ENCODE measurements at regions not wholly inside any gene's neighbourhood (a gene's known extent, or its start where the extent isn't known, plus 50 kb on each side); places are given as distances from the start of the nearest gene placed in this dataset.
"Not testable (repeated sequence)": the region's sequence is repeated elsewhere in the genome, so short reads cannot be mapped to it uniquely, and the experiment has no call there.

- TF ChIP-seq, protein P1, sequence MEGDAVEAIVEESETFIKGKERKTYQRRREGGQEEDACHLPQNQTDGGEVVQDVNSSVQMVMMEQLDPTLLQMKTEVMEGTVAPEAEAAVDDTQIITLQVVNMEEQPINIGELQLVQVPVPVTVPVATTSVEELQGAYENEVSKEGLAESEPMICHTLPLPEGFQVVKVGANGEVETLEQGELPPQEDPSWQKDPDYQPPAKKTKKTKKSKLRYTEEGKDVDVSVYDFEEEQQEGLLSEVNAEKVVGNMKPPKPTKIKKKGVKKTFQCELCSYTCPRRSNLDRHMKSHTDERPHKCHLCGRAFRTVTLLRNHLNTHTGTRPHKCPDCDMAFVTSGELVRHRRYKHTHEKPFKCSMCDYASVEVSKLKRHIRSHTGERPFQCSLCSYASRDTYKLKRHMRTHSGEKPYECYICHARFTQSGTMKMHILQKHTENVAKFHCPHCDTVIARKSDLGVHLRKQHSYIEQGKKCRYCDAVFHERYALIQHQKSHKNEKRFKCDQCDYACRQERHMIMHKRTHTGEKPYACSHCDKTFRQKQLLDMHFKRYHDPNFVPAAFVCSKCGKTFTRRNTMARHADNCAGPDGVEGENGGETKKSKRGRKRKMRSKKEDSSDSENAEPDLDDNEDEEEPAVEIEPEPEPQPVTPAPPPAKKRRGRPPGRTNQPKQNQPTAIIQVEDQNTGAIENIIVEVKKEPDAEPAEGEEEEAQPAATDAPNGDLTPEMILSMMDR (IDR thresholded peaks at IDR 0.05) = no peak
- H3K27me3 ChIP-seq = no peaks in the 10 kb centered on the region
- ATAC-seq (no peak), DNase-seq (no peak)
- no peak overlapping the region for H3K27ac ChIP-seq
- intact Hi-C loops (cut with DNase I) = no loop called here
- H3K36me3 ChIP-seq = no peaks in the 10 kb centered on the region
- no peaks in the 10 kb centered on the region for H3K4me1 ChIP-seq
- H3K9me3 ChIP-seq = no peaks in the 10 kb centered on the region
- H3K4me3 ChIP-seq = no peak overlapping the region
These were observed 252.7 kb upstream of the GALNT5 start for GRCh38 chr2:157004789-157005188.

- TF ChIP-seq, protein P1 (IDR thresholded peaks at IDR 0.05) = no peak
- H3K27ac ChIP-seq = no peak overlapping the region
- no peaks in the 10 kb centered on the region for H3K4me1 ChIP-seq
- intact Hi-C loops (cut with DNase I) = no loop called here
- no peak for DNase-seq
- no peak for ATAC-seq
- H3K36me3 ChIP-seq = no peaks in the 10 kb centered on the region
- H3K4me3 ChIP-seq = no peak overlapping the region
- H3K27me3 ChIP-seq = no peaks in the 10 kb centered on the region
- H3K9me3 ChIP-seq = no peaks in the 10 kb centered on the region
These were observed 242.4 kb upstream of the GALNT5 start for GRCh38 chr2:157015015-157015575.

GRCh38 chr2:157023264-157023663, 234.2 kb upstream of the GALNT5 start:
- H3K4me3 ChIP-seq; intact Hi-C loops (cut with DNase I); H3K9me3 ChIP-seq; H3K36me3 ChIP-seq; ATAC-seq; H3K27ac ChIP-seq; H3K27me3 ChIP-seq; H3K4me1 ChIP-seq; DNase-seq: not testable (repeated sequence)

DNA sequence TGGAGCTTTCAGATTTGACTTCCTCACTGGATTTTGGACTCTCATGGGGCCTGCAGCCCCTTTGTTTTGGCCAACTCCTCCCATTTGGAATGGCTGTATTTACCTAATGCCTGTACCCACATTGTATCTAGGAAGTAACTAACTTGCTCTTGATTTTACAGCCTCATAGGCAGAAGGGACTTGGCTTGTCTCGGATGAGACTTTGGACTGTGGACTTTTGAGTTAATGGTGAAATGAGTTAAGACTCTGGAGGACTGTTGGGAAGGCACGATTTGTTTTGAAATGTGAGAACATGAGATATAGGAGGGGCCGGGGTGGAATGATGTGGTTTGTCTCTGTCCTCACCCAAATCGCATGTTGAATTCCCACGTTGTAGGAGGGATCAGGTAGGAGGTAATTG, 233.4 kb upstream of the GALNT5 start:
- Histone ChIP-seq H3K4me3 (no peak overlapping the region), H3K36me3 (no peaks in the 10 kb centered on the region), H3K27me3 (no peaks in the 10 kb centered on the region), H3K27ac (no peak overlapping the region), H3K4me1 (no peaks in the 10 kb centered on the region), H3K9me3 (no peaks in the 10 kb centered on the region)
- no peak for ATAC-seq
- no peak for DNase-seq
- intact Hi-C loops (cut with DNase I) = no loop called here
- TF ChIP-seq, protein P1 (IDR thresholded peaks at IDR 0.05) = no peak

GRCh38 chr2:157032017-157032416, 225.5 kb upstream of the GALNT5 start:
- H3K27me3 ChIP-seq = no peaks in the 10 kb centered on the region
- DNase-seq = no peak
- no peaks in the 10 kb centered on the region for H3K4me1 ChIP-seq
- no peak overlapping the region for H3K27ac ChIP-seq
- H3K4me3 ChIP-seq = no peak overlapping the region
- no peaks in the 10 kb centered on the region for H3K36me3 ChIP-seq
- no peaks in the 10 kb centered on the region for H3K9me3 ChIP-seq
- TF ChIP-seq, protein P1 (IDR thresholded peaks at IDR 0.05) = no peak
- intact Hi-C loops (cut with DNase I) = no loop called here
- no peak for ATAC-seq

- H3K4me3 ChIP-seq = no peak overlapping the region
- no peaks in the 10 kb centered on the region for H3K27me3 ChIP-seq
- H3K4me1 ChIP-seq = no peaks in the 10 kb centered on the region
- TF ChIP-seq, protein P1 (IDR thresholded peaks at IDR 0.05) = no peak
- no peaks in the 10 kb centered on the region for H3K9me3 ChIP-seq
- intact Hi-C loops (cut with DNase I) = no loop called here
- DNase-seq = no peak
- no peak overlapping the region for H3K27ac ChIP-seq
- H3K36me3 ChIP-seq = no peaks in the 10 kb centered on the region
- no peak for ATAC-seq
These were observed 220.8 kb upstream of the GALNT5 start for GRCh38 chr2:157036726-157037125.
